ENCODE measurements at regions not wholly inside any gene's neighbourhood (a gene's known extent, or its start where the extent isn't known, plus 50 kb on each side); places are given as distances from the start of the nearest gene placed in this dataset.

GRCh38 chr7:145064114-145064513 is 228.3 kb upstream of the TPK1 start:
- TF ChIP-seq CTCF (IDR thresholded peaks at IDR 0.05 in 8 of 11, conservative IDR thresholded peaks at IDR 0.05 in 3 of 11) (no peak), POLR2AphosphoS5 (IDR thresholded peaks at IDR 0.05) (no peak), POLR2A (IDR thresholded peaks at IDR 0.05) (no peak)
